Neural cell (in vitro differentiated cells): ENCODE measurements at regions not wholly inside any gene's neighbourhood (a gene's known extent, or its start where the extent isn't known, plus 50 kb on each side); places are given as distances from the start of the nearest gene placed in this dataset.

ENCODE experiments used
- H2AFZ ChIP-seq: fragments of 200-600, 300-800 bp; sonication (generic), shearing (Covaris generic); 2 replicates; pipeline ENCODE4 v1.6.0; 2014; ENCODE audit warnings: low read depth, mild to moderate bottlenecking, antibody characterized with exemption, low read length, moderate library complexity
- H3F3A ChIP-seq: fragments of 200-600 bp; shearing (Covaris generic); 2 replicates; pipeline ENCODE4 v1.6.1; 2016; ENCODE audit warnings: mild to moderate bottlenecking, moderate library complexity, mixed read lengths, antibody characterized with exemption, low read length; ENCODE audit not compliant: insufficient read depth, poor library complexity, severe bottlenecking
- H3K27ac ChIP-seq: fragments of 200-600, 300-800 bp; sonication (generic), shearing (Covaris generic); 2 replicates; pipeline ENCODE4 v1.5.1; 2014; ENCODE audit warnings: mild to moderate bottlenecking, low read length, moderate library complexity
- H3K27me3 ChIP-seq: fragments of 300-800, 200-600 bp; sonication (generic), shearing (Covaris generic); 2 replicates; pipeline ENCODE4 v1.6.0; 2014; ENCODE audit warnings: mild to moderate bottlenecking, low read depth, low read length, moderate library complexity; ENCODE audit not compliant: insufficient read depth
- H3K36me3 ChIP-seq: fragments of 300-800, 200-600 bp; sonication (generic), shearing (Covaris generic); 2 replicates; pipeline ENCODE4 v1.5.1; 2014; ENCODE audit warnings: mild to moderate bottlenecking, antibody characterized with exemption, low read length, moderate library complexity; ENCODE audit not compliant: insufficient read depth
- H3K4me2 ChIP-seq: fragments of 300-800, 200-600 bp; sonication (generic), shearing (Covaris generic); 2 replicates; pipeline ENCODE4 v1.6.0; 2014; ENCODE audit warnings: mild to moderate bottlenecking, low read length
- H3K4me3 ChIP-seq: fragments of 300-800, 200-600 bp; sonication (generic), shearing (Covaris generic); 2 replicates; pipeline ENCODE4 v1.5.1; 2014; ENCODE audit warnings: mild to moderate bottlenecking, low read length, moderate library complexity
- H3K79me2 ChIP-seq: fragments of 200-600 bp; shearing (Covaris generic); replicated peaks from 2 replicates; pipeline ENCODE4 v1.6.0; 2014; ENCODE audit warnings: mild to moderate bottlenecking, low read length, moderate library complexity; ENCODE audit not compliant: insufficient read depth
- H3K9ac ChIP-seq: fragments of 300-800, 200-600 bp; sonication (generic), shearing (Covaris generic); 2 replicates; pipeline ENCODE4 v1.6.1; 2016; ENCODE audit warnings: mild to moderate bottlenecking, low read length, mixed read lengths
- H3K9me2 ChIP-seq: fragments of 200-600 bp; shearing (Covaris generic); 2 replicates; pipeline ENCODE4 v1.6.1; 2016; ENCODE audit warnings: mild to moderate bottlenecking, low read length, mixed read lengths; ENCODE audit not compliant: insufficient read depth
- H3K9me3 ChIP-seq: fragments of 200-600, 300-800 bp; sonication (generic), shearing (Covaris generic); 2 replicates; pipeline ENCODE4 v1.6.1; 2016; ENCODE audit warnings: mild to moderate bottlenecking, mixed run types, low read length, moderate library complexity, mixed read lengths
- H4K20me1 ChIP-seq: fragments of 200-600 bp; shearing (Covaris generic); 2 replicates; pipeline ENCODE4 v1.6.1; 2016; ENCODE audit warnings: mild to moderate bottlenecking, mixed run types; ENCODE audit not compliant: insufficient read depth
- EP300 ChIP-seq: fragments of 450-650 bp; conservative IDR thresholded peaks from 2 replicates; pipeline ENCODE4 v1.6.1; 2014; ENCODE audit warnings: antibody characterized with exemption, mild to moderate bottlenecking, moderate library complexity; ENCODE audit not compliant: poor library complexity, severe bottlenecking
- EZH2 ChIP-seq: fragments of 200-600, 300-800 bp; shearing (Covaris generic), sonication (generic); IDR thresholded peaks from 2 replicates; pipeline ENCODE4 v1.6.1; 2014; ENCODE audit warnings: antibody characterized with exemption, low read length, borderline replicate concordance, mild to moderate bottlenecking; ENCODE audit not compliant: insufficient read depth, poor library complexity, severe bottlenecking
- MXI1 ChIP-seq: fragments of 450-650 bp; conservative IDR thresholded peaks from 2 replicates; pipeline ENCODE4 v1.6.1; 2014; ENCODE audit warnings: antibody characterized with exemption, mild to moderate bottlenecking; ENCODE audit not compliant: poor library complexity, severe bottlenecking
- POLR2AphosphoS5 ChIP-seq: IDR thresholded peaks from 2 replicates; pipeline ENCODE4 v1.6.1; 2012
- RAD21 ChIP-seq: fragments of 450-650 bp; conservative IDR thresholded peaks from 2 replicates; pipeline ENCODE4 v1.6.1; 2014; ENCODE audit warnings: antibody characterized with exemption, mild to moderate bottlenecking, moderate library complexity
- REST ChIP-seq: IDR thresholded peaks from 2 replicates; pipeline ENCODE4 v1.6.1; 2012; ENCODE audit warnings: borderline replicate concordance
- SMC3 ChIP-seq: fragments of 450-650 bp; conservative IDR thresholded peaks from 2 replicates; pipeline ENCODE4 v1.6.1; 2014; ENCODE audit warnings: antibody characterized with exemption, mild to moderate bottlenecking, moderate library complexity; ENCODE audit not compliant: poor library complexity
- TAF1 ChIP-seq: IDR thresholded peaks from 2 replicates; pipeline ENCODE4 v1.6.1; 2012; ENCODE audit warnings: low read depth
- TF ChIP-seq, protein P1 (sequence below): fragments of 450-650 bp; IDR thresholded peaks from 2 replicates; pipeline ENCODE4 v1.5.1; 2014; ENCODE audit warnings: antibody characterized with exemption, mild to moderate bottlenecking, moderate library complexity; ENCODE audit not compliant: poor library complexity, severe bottlenecking

DNA sequence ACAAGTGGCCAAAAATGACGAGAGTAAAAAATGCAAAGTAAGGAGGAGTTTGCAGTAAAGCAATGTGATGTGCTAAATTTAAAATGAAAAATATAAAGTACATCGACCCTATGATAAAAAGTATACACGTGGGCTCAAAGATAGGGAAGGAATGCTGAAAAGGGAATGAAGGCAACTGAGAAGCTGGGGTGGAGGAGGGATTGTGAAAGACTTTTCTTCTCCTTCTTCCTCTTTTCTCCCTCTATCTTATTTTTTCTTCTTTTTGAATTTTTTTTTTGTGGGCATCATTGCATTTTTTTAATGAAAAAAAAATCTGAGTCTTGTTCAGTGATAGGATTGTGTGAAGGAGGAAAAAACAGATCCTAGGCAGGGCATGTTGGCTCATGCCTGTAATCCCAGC lies 57.6 kb upstream of the STK17B start:
- TF ChIP-seq SMC3, result no peak
- no peak for TF ChIP-seq EP300
- TF ChIP-seq REST, result no peak
- no peak for TF ChIP-seq EZH2
- TF ChIP-seq, protein P1, sequence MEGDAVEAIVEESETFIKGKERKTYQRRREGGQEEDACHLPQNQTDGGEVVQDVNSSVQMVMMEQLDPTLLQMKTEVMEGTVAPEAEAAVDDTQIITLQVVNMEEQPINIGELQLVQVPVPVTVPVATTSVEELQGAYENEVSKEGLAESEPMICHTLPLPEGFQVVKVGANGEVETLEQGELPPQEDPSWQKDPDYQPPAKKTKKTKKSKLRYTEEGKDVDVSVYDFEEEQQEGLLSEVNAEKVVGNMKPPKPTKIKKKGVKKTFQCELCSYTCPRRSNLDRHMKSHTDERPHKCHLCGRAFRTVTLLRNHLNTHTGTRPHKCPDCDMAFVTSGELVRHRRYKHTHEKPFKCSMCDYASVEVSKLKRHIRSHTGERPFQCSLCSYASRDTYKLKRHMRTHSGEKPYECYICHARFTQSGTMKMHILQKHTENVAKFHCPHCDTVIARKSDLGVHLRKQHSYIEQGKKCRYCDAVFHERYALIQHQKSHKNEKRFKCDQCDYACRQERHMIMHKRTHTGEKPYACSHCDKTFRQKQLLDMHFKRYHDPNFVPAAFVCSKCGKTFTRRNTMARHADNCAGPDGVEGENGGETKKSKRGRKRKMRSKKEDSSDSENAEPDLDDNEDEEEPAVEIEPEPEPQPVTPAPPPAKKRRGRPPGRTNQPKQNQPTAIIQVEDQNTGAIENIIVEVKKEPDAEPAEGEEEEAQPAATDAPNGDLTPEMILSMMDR, result no peak
- no peak for TF ChIP-seq MXI1
- TF ChIP-seq POLR2AphosphoS5, result no peak
- TF ChIP-seq RAD21, result no peak
- TF ChIP-seq TAF1, result no peak
- no peaks in the 10 kb centered on the region for H3K79me2 ChIP-seq
- H3K36me3 ChIP-seq, result no peaks in the 10 kb centered on the region
- no peak overlapping the region for H3K4me2 ChIP-seq
- H4K20me1 ChIP-seq, result no peaks in the 10 kb centered on the region
- no peak overlapping the region for H3K27ac ChIP-seq
- H3K9ac ChIP-seq, result no peak overlapping the region
- no peaks in the 10 kb centered on the region for H3K9me3 ChIP-seq
- H3K4me3 ChIP-seq, result no peak overlapping the region
- H3F3A ChIP-seq, result no peaks in the 10 kb centered on the region
- H2AFZ ChIP-seq, result no peak overlapping the region
- no peaks in the 10 kb centered on the region for H3K27me3 ChIP-seq
- no peaks in the 10 kb centered on the region for H3K9me2 ChIP-seq

DNA sequence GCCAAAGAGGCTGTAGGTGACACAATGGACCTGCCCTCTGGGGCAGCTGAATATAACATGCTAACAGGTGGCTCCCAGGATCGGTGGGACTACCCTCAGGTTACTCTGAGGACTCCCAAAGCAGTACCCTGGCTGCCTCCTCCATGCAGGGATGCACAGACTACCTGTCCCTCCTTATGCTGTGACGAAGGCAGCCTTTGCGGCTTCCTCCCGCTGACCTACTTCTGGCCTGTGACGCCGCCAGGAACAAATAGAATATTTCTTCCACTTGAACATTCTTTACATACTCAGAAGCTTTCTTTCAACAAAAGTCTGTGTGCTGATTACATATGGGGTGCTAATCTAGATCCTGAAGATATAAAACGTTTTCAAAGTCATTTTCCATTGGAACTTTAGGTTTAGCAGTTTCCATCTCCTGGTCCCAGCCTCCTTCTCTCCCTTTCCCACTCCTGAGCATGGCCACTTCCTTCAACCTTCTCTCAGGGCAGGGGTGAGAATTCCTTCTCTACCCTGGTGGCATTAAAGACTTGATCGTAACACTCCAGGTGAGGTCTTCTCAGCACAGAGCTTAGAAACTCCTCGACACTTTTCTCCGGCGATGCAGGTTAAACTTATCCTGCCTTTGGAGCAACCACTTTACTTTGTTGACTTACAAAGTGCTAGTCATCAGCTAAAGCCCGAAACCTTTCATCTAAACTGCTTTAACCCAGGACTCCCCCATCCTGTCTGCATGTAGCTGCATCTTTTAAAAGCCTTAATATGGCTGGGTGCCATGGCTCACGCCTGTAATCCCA lies 58.9 kb upstream of the STK17B start:
- no peak overlapping the region for H3K27ac ChIP-seq
- no peaks in the 10 kb centered on the region for H3K27me3 ChIP-seq
- H3K9ac ChIP-seq, result no peak overlapping the region
- H2AFZ ChIP-seq, result no peak overlapping the region
- H3K9me3 ChIP-seq, result no peaks in the 10 kb centered on the region
- no peaks in the 10 kb centered on the region for H3K79me2 ChIP-seq
- H3K9me2 ChIP-seq, result no peaks in the 10 kb centered on the region
- no peaks in the 10 kb centered on the region for H4K20me1 ChIP-seq
- no peaks in the 10 kb centered on the region for H3K36me3 ChIP-seq
- no peak overlapping the region for H3K4me3 ChIP-seq
- no peak overlapping the region for H3K4me2 ChIP-seq
- TF ChIP-seq SMC3, result no peak
- no peak for TF ChIP-seq POLR2AphosphoS5
- TF ChIP-seq, protein P1, result no peak
- no peaks in the 10 kb centered on the region for H3F3A ChIP-seq
